ENCODE measurements at regions not wholly inside any gene's neighbourhood (a gene's known extent, or its start where the extent isn't known, plus 50 kb on each side); places are given as distances from the start of the nearest gene placed in this dataset.
"Not testable (repeated sequence)": the region's sequence is repeated elsewhere in the genome, so short reads cannot be mapped to it uniquely, and the experiment has no call there.

GRCh38 chr13:78866076-78866475 is 207.1 kb upstream of the OBI1 start:
- DNase-seq (ENCODE audit: low read depth): not testable (repeated sequence)

GRCh38 chr13:78862446-78862845 is 203.5 kb upstream of the OBI1 start:
- no peak for DNase-seq (ENCODE audit: low read depth)

- DNase-seq (ENCODE audit: low read depth): no peak
These were observed 193.8 kb upstream of the OBI1 start for GRCh38 chr13:78852709-78853108.

DNA sequence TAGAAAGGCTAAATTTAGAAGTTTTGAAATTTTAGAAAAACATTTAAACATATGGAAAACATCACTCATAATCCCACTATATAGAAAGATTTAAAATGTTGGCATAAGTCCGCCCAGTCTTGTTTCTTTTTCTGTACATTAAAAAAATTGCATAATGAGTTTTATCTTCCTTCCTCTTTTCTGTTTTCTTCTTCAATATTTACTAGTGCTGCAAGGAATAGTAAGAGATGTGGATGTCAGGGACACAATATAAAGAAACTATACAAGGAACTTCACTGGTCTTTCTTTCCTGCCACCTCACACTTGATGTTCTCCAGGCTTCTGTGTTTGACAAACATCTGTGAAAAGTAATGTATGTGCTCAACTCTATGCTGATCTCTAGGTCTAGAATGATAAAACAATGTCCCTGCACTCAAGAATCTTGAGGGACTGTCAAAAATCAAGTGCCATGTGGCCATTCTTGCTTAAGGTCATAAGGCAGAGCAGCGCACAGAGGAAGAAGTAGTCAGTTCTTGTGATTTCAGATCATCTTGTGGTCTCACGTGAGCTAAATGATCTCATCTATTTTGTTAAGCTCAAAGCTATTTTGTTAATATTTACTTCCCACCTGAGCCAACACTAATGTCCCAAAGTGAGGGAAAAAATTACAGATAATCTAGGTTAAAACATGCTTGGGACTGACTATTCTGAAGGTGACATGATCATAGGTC is 186.9 kb upstream of the OBI1 start:
- DNase-seq (ENCODE audit: low read depth): no peak

DNA sequence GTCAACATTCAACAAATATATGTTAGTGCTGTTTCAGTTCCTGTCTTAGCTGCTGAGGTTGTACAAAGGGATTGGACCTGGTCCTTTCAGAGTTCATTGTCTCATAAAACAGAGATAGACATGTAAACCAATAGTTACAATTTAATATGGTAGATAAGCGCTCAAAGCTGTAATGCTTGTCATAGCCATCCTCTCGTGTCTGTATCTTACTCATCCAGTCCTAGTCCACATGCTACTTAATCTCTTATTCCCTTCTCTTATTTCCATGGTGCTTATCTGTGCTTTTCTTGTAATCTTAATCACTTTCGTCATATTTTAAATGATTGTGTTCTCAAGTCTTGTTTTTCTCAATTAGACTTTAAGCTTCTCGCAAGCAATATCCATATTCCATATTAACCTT is 185.2 kb upstream of the OBI1 start:
- DNase-seq (ENCODE audit: low read depth): no peak

- DNase-seq (ENCODE audit: low read depth): no peak
These were observed 182.5 kb upstream of the OBI1 start for GRCh38 chr13:78841358-78841963.

DNA sequence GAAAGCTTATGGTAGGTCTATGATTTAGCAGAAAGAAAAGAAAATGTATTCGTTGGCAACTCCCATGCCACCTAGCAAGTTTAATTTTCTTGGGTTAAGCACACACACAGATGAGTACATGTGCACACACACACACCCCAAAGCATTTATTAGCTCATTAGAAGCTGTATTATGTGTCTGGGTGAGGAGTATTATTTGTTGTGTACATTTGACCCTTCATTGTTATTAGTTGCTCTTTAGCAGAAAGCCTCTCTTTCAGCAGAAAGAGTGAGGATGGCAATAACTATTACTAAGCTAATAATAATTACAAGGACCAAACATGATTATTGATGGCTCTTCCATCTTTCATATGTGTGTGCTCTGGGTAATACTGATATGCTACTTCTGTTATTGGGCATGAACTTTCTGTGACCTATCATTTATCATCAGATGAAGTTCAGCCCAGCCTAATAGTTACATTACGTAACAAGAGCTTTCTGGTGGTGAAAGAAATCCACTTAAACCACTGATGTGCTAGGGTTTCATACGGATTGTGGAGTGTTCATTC is 177.4 kb upstream of the OBI1 start:
- no peak for DNase-seq (ENCODE audit: low read depth)

DNA sequence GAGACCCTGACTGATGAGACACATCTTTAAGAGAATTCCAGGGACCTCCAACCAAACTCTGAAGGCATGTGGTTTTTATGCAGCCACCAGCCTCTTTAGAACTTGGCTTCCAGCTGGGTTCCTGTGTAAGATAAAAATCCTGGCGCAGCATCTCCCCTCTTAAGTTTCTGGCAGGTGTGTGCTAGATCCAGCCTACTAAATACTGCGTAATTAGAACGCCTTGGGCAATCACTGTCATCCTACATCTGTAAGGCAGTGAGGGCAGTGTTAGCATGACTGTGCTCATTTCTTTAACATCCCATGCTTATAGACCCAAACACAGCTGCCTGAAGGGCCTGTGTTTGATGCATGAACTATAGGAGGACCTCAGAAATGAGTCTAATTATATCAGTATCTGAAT is 173.5 kb upstream of the OBI1 start:
- no peak for DNase-seq (ENCODE audit: low read depth)

DNA sequence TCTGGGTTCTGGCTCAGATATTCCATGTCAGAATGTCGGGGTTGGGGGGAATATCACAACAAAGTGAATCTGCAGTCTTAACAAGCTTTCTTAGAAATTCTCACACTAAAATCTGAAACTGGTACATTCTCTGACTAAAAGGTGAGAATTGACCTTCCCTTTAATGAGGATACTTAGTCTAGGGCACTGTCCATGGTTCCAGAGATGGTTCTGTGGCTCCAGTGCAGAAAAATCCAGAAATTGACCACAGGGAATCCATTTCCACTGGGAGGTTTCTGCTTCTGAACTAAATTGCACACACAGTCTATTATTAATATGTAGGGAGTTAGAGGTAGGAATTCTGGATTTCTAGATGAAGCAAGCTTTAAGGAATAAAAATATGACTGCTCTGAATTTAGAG is 171.6 kb upstream of the OBI1 start:
- DNase-seq (ENCODE audit: low read depth): no peak

GRCh38 chr13:78829821-78830220 is 170.9 kb upstream of the OBI1 start:
- DNase-seq (ENCODE audit: low read depth): no peak

GRCh38 chr13:78827471-78827870 is 168.5 kb upstream of the OBI1 start:
- DNase-seq (ENCODE audit: low read depth): no peak

DNA sequence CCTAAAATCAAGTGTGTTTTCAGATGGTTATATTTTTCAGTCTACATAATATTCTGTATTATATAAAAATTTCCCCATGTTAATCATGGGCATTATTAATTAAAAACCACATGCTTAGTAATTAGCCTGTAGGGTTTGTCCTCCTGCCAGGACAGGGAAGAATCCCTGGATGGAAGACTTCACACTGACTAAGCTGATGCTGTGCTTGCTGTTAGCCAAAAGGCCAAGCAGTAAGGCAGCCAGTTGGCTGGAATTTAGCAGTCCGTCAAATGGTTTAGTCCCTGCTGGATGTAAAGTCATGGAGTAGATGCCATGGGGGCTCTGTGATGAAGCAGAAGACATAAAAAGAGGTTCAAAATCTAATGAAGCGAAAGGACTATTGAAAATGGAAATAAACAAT is 168.0 kb upstream of the OBI1 start:
- no peak for DNase-seq (ENCODE audit: low read depth)

GRCh38 chr13:78826312-78826711 is 167.4 kb upstream of the OBI1 start:
- no peak for DNase-seq (ENCODE audit: low read depth)

GRCh38 chr13:78820541-78820940 is 161.6 kb upstream of the OBI1 start:
- no peak for DNase-seq (ENCODE audit: low read depth)

DNA sequence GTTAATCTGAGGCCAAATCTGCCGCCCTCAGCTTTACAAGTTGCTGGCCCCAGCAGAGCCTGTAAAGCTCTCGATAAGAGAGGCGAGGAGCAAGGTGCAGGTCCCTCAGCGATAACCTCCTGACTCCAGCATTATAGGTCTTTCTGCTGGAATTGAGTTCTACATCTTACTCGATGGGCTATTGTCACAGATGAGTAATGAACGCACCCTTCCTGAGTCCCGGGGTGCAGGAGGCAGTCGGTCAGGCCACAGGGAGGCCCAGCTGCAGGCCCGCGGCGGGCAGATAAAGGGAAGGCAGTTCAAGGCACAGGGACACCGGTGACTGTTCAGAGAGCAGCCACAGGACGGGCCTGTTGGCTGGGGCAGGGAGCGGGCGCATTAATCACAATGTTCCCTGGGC is 157.6 kb upstream of the OBI1 start:
- DNase-seq (ENCODE audit: low read depth): no peak

DNA sequence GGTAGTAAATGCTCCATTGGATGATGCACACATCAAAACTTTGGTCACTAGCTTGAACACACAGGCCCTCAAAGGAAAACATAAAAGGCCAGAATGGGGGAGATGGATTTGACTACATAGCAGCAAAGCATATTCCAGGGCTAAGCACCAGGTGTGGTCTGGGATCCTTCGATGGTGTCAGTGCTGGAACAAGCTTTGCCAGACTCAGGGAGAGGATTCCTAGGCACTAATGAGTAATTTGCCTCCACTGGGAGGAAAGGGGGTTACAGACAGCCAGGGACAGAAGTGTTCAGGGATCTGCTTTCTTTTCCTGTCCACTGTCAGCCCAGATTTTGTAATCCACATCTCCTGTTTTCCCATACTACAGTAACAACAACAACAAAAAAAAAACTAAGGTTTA is 157.2 kb upstream of the OBI1 start:
- no peak for DNase-seq (ENCODE audit: low read depth)

GRCh38 chr13:78806457-78806856 is 147.5 kb upstream of the OBI1 start:
- no peak for DNase-seq (ENCODE audit: low read depth)

DNA sequence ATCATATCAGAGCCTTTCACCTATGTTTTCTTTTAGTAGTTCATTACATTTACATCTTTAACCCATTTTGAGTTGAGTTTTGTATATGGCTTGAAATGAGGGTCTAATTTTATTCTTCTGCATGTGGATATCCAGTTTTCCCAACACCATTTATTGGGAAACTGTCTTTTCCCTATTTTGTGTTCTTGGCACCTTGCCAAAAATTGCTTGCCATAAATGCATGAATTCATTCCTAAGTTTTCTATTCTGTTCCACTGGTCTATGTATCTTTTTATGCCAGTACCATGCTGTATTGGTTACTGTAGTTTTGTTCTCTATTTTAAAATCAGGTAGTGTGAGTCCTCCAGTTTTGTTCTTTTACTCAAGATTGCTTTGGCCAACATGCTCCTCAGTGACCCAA is 144.0 kb upstream of the OBI1 start:
- no peak for DNase-seq (ENCODE audit: low read depth)

DNA sequence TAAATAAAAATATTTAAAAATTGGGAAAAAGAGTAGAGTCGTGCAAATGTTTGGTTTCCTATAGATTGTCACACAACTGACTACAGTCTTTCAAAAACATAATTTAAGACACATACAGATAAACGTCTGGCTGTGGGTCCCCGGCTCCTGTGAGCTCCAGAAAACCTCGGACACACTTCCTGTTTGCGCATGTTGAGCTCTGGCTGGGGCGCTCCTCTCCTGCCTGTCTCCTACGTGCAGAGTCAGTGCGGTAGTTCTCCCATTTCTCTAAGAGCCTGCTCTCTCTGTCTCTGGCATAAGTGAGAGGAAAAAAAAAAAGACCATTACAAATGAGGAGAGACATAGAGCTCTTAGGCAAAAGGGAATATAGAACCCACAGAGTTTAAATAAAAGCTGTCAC is 128.2 kb upstream of the OBI1 start:
- DNase-seq (ENCODE audit: low read depth): no peak

DNA sequence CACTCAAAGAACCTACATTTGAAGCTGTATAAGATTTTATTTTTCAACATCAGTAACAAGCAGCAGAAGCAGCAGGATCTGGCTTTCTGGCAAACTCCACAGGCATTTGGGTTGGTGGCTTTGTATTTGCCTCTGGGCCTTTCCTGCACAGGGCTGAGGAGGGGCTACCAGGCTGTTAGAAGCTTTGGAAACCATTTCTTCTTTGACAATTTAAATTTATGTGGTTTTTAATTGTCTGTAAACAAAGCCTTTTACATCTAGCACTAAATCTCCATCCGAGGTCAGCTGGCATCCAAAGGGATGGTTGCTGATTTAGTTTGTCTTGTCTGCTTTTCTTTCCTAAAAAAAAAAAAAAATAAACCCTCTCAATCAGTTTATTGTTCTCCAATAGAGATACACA is 127.5 kb upstream of the OBI1 start:
- DNase-seq (ENCODE audit: low read depth): no peak

GRCh38 chr13:78785764-78786163 is 126.8 kb upstream of the OBI1 start:
- no peak for DNase-seq (ENCODE audit: low read depth)

GRCh38 chr13:78784014-78784750 is 125.2 kb upstream of the OBI1 start:
- DNase-seq (ENCODE audit: low read depth): no peak

GRCh38 chr13:78780708-78781107 is 121.8 kb upstream of the OBI1 start:
- DNase-seq (ENCODE audit: low read depth): no peak
